HG03066 (cell line): ENCODE measurements at regions not wholly inside any gene's neighbourhood (a gene's known extent, or its start where the extent isn't known, plus 50 kb on each side); places are given as distances from the start of the nearest gene placed in this dataset.
"Not testable (repeated sequence)": the region's sequence is repeated elsewhere in the genome, so short reads cannot be mapped to it uniquely, and the experiment has no call there.

ENCODE experiments used
- ATAC-seq: cut with Tn5 transposase; IDR thresholded peaks from one replicate; pipeline ENCODE4 v1.9.1; 2021; ENCODE audit warnings: low read depth; ENCODE audit not compliant: unreplicated experiment

DNA sequence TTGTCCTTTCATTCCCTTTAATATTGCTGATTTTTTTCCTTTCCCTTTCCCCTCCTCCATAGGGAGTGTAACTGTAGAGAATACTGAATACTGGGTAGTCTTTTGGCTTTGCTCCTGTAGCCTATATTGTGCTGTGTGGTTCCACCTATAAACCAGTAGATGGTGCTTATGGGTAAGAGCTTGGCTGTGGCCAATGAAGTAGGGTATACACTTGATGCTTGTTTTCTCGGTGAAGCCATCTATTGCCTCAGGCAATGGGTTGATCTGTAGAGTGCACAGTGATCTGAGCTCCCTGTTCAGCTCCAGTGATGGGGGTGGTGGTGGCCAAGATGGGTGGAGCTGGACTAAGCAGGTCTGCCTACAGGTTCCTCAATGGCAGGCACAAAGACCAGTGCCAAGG, 203.3 kb upstream of the IMPG1 start:
- no peak for ATAC-seq

DNA sequence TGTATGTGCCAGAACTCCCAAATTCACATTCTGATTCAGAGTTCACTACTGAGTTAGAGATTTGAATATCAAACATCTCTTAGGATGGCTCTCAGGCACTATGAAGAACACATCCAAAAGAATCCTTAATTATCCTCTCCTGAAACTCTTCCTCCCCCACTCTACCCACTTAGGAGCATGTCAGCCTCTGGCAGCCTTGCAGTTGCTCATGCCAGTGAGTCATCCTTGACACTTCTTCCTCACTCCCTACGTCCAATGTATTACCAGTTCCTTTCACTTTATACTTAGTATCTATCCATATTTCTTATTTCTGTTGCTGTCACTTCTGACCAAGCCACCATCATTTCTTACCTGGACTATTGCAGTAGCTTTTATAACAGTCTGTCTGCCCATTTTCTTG, 192.0 kb upstream of the IMPG1 start:
- ATAC-seq, result no peak

DNA sequence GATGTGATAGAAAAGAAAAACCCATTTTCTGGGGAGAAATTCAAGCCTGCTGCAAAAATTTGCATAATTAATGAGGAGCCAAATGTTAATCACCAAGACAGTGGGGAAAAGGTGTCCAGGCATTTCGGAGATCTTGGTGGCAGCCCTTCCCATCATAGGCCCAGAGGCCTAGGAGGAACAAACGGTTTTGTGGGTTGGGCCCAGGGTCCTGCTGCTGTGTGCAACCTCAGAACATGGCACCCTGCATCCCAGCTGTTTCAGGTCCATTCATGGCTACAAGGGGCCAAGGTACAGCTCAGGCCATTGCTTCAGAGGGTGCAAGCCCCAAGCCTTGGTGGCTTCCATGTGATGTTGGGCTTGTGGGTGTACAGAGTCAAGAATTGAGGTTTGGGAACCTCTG, 189.8 kb upstream of the IMPG1 start:
- no peak for ATAC-seq

DNA sequence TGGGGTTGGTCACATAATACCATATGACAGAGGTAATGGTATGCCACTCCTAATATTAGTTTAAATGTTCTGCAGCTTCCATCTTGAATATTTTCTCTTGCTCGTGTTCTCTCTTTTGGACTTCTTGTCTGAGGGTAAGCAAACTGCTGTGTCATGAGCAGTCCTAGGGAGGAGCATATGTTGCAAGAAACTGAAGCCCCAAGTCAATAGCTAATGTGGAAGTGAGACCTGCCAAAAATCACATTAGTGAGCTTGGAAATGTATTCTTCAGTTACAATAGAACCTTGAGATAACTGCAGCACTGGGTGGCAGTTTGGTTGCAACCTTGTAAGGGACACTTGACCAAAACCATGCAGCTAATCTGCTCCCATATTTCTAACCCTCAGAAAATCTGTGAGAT, 178.2 kb upstream of the IMPG1 start:
- no peak for ATAC-seq

DNA sequence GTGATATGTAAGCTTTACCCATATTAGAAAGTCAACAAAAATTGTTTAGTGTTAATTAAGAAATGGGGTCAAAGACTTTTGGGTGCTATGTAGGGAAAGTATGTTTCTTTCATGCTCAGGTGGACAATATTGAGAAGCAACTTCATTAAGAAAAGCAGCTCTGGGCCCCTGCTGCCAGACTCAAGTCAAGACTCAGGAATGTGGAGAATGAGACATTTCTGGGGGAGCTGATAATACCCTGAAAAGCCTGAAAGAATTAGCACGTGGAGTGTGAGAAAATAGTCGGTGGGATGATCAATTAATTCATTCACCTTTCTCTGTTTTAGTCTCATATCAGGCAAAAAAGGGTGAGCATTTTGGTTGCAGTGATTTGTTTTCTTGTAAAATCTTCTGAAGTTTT, 175.1 kb upstream of the IMPG1 start:
- no peak for ATAC-seq

DNA sequence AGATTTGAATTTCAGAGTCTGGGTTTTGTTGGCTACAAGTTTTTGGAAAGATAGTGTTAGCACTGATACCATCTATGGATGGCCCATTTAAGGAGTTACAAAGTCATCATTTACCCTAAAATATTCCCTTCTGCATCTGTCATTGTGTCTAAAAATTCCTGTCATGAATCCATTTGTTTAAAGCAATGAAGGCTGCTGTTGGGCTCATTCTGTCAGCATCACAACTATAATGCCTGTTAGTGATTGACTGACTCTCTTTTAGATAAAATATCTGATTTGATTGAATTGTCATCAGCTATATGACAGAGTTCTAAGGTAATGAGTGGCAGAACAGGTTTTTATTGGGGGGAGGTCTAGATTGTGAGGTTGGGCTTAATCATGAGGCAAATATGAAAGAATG, 167.6 kb upstream of the IMPG1 start:
- no peak for ATAC-seq

DNA sequence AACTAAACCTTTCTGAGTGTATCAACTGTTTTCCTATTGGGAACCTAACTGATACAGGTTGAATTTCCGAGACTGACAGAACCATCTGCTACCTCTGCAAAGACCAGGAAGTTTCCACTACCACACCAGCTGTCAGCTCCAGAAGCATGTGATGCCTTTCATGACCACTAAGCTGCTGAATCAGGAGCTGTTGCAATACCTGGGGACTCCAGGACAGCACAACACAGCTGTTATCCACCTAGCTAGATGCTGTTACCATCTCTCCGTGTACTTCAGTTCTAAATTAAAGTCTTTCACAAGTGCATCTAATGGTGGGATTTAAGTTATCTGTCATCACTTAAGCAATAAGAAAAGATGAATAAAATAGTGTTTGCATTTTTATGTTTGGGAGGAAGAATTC, 158.2 kb upstream of the IMPG1 start:
- no peak for ATAC-seq

DNA sequence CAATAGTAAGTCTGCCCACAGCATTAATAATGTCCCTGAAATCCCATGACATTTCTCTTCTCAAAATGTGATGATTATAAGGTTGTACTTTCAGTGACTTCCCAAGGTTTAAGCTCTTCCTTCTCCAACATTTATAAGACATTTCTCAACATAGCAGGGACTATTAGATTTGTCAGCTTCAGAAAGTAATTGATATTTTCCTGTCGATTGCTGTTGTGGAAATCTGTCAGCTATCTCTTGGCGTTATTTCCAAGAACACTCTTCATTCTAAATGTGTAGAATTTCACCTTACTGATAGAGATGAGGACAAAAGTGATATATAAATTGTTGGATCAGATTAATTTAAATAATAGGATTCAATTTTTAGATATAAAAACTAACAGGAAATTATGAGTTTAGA, 149.7 kb upstream of the IMPG1 start:
- ATAC-seq, result no peak

DNA sequence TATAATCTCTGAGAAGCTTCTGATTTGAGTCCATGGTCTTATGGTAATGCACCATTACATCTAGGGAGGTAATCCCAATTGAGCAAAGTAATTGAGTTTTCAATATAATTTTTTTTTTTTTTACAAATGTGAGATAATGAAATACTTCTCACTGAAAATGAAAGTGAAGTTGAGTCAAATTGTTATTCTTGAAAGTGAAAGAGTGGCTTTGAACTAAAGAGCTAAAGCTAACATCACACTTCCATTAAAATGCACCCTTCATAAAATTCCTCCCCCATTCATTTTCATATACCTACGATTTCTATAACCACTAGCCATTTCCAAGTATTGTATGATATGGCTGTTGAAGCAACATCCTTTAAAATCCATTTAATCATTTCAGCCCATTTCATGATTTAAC, 149.1 kb upstream of the IMPG1 start:
- peak; percentile 43 for ATAC-seq

DNA sequence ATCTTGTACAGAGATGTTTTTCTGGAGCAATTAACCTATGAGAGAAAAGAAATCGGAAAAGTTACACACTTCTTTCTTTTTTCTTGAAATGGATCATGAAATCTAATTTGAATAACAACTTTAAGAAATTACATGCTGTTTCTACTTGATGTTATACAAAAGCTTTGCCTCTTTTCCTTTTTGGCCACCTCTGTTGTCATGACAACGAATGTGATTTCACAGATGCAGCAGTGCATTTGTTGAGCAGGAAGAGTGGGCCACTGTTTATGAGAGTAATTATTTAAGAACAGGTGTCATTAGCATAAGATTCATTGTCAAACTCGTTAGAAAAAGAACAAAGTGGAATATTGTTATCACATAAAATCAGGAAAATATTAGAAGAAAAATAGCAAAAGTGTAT, 148.3 kb upstream of the IMPG1 start:
- ATAC-seq, result no peak

DNA sequence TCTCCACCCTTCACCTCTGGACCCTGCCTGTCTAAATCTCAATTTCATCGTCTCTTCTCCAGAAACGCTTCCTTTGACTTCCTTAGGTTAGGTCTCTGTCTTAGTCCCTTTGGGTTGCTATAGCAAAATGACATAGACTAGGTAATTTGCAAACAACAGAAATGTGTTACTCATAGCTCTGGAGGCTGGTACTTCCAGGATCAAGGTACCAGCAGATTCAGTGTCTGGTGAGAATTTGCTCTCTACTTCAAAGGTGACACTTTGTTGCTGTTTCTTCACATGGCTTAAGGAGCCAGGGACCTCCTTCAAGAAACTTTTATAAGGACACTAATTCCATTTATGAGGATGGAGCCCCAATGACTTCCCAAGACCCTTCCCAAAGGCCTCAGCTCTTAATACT, 145.1 kb upstream of the IMPG1 start:
- ATAC-seq, result no peak

DNA sequence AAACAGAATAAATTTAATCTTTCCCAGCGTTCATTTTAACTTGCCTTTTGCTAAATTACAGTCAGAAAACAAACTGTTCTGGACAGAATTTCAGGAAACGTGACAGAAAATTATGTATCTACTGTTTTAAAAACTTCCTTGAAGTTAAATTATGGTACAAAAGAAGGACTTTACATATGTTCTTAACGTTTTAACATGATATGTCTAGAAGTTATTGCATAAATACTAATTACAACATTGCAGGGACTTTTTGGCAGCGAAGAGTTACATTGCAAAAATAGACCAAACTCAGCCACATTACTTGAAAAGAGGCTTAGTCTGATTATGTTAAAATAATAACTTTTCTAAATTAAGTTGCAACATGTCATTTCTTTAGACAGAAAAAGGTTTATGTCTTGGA, 142.1 kb upstream of the IMPG1 start:
- no peak for ATAC-seq

DNA sequence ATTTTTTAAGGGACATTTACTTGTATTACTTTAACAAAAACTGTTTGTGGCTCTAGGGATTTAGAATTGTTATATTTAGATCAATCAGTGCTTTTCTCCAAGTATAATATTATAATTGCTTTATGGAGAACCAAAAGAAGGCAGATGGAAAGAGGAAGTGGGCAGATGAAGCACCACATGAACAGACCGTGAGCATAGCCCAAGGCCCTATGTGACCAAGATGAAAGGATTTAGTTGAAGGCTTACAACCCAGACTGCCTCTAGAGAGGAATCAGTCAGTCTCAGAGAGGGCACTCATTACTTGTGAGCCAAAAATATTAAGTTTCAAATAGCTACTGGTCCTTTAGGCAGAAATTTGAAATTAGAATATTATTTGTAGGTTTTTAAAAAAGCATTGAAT, 102.3 kb upstream of the IMPG1 start:
- no peak for ATAC-seq

DNA sequence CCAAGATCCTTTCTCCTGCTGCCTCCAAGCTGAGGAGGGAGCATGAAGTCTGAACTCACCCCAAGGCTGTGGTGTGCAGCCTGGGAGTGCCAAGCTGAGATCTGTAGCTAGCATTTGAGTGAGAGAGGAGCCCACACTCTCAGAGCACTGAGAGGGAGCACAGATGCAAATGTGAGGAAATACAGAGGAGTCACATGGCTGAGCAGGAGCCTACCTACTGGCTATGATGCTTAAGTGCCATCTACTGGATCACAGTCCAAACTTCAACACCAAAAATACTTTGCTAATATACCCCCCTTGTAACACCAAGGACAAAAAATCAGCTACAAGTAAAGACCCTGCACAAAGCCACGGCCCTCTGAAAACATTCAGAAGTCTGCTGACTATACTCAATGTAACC, 94.4 kb upstream of the IMPG1 start:
- no peak for ATAC-seq

DNA sequence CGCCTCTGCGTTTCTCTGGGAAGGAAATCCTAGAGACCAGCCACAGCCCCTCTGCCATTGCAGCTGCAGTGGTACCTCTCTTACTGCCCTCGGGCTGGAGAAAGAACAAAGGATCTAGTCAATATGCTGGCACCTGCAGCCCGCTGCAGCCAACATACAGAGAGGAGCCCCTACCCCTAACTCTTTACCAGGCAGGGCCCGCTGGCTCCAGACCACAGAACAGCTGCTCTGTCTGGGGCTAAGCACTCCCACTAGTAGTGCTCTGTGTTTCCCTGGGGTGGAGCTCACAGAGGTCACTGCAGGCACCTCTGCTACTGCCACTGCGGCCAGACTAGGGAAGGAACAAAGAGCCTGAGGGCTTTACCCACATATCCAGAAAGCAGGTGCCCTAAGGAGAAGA, 93.8 kb upstream of the IMPG1 start:
- no peak for ATAC-seq

DNA sequence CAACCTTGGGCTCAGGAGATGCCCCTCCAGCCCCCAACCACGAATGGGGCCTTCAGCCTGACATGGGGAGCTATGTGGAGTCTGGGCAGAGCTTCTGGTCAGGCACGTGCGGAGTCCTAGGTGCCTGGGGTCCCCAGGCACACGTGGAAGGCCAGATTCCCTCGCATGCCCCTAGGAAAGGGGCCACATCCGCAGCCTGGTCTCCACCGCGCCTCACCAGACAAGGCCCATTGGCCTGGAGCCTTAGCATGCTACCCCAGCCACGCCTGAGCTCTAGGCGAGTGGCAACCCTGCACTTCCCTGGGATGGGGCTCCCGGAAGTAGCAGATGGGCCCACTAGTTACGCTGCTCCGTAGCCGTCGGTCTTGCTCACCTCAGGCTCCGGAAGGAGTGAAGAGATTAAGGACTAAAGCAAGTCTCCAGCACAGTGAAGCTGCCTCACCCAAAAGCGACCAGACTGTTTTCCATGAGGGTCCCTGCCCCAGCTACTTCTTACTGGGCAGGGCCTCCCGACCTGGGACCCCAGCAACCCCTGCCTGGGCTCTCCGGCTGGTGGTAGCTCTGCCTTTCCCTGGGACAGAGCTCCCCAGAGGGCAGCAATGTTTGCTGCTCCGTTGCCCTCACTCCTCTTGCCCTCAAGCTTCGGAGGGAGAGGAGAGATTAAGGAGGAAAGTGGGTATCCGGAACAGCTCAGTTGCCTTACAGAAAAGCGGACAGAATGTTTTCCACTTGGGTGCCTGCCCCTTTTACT, 93.2 kb upstream of the IMPG1 start:
- no peak for ATAC-seq

DNA sequence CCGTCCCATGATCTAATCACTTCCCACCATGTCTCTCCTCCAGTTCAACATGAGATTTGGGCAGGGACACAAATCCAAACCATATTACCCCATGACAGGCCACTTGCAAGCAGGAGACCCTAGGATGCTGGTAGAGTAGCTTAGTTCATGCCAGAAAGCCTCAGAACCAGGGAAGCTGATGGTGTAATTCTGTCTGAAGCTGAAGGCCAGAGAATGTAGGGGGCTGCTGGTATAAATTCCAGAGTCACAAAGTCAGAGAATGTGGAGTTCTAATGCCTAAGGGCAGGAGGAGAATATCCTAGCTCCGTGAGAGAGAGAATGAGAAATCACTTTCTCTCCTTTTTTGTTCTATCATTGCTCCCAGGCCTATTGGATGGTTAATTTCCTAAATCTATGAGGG, 90.3 kb upstream of the IMPG1 start:
- no peak for ATAC-seq

DNA sequence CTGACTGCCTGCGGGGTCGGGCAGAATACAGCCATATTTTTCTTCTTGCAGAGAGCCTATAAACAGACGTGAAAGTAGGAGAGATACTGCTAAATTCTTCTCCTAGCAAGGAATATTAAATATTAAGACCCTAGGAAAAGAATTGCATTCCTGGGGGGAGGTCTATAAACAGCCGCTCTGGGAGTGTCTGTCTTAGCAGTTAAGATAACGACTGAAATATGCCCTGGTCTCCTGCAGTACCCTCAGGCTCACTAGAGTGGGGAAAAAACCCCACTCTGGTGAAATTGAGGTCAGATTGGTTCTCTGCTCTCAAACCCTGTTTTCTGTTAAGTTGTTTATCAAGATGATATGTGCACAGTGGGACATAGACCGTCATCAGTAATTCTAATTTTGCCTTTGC, 85.3 kb upstream of the IMPG1 start:
- not testable (repeated sequence) for ATAC-seq

DNA sequence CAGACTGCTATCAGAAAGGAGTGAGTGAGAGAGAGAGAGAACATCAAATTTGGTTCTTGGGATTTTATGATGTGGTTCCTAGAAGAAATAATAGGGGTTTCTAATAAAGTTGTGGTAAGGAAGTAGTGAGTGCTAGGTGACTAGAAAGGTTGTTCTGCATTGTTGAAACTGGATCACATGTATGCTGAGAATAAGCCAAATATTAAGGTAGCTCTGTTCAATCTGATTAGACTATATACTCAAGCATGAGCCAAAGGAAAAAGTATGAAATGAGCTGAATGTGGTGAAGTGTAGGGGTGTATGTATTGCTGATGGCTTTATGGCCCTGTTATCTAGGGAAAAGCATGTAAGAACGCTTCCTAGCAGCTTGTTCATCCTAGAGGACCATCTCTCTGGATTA, 63.0 kb upstream of the IMPG1 start:
- no peak for ATAC-seq

DNA sequence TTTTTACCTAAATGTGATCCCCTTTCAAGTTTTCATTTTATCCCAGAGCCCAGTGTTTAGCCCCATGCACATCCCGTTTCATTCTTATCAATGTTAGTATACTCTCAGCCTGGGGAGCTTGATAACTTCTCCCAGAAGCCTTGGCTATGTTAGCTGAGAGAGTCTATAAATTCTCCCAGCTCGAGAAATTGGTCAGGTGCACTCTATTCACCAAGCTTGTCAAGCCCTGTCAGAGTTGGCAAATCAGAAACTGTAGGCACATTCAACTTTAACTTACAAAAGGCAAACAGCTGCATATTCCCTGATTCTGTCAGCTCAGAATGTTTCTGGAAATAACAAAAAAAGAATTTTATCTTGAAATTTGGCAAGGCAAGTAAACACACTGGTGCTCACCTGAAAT, 62.2 kb upstream of the IMPG1 start:
- no peak for ATAC-seq

DNA sequence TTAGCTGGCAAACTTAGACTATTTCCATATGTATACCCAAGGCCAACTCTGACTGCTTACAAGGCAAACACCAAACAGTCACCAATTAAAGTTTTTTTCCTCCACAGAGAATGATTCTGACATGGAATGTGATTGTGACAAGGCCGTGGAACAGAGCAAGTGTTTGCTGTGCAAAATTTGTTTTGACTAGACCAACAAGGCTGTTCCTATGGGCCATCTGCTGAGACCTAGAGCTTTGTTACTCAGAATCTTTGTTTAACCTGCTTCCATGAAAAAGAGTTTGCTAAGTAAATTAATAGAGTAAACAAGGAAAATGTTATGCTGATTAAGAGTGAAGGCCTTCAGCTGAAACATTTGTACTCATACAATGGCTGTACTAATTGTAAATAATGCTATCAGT, 51.6 kb upstream of the IMPG1 start:
- ATAC-seq, result no peak
